Frontal cortex (tissue), 3 donors: ENCODE measurements at regions not wholly inside any gene's neighbourhood (a gene's known extent, or its start where the extent isn't known, plus 50 kb on each side); places are given as distances from the start of the nearest gene placed in this dataset.
"Not testable (repeated sequence)": the region's sequence is repeated elsewhere in the genome, so short reads cannot be mapped to it uniquely, and the experiment has no call there.

ENCODE experiments used
- DNase-seq, 2 donors: peaks; one replicate each; pipeline ENCODE4 v3.0.0; 2012; ENCODE audit warnings: low spot score in 2 of 2
- FAIRE-seq: peaks from 2 replicates; lab custom pipeline; 2012; peaks lifted over from hg19 to GRCh38; lab: Jason Lieb, UNC
- donor health status: control.
- donor health status: control.
- donor health status: control.

DNA sequence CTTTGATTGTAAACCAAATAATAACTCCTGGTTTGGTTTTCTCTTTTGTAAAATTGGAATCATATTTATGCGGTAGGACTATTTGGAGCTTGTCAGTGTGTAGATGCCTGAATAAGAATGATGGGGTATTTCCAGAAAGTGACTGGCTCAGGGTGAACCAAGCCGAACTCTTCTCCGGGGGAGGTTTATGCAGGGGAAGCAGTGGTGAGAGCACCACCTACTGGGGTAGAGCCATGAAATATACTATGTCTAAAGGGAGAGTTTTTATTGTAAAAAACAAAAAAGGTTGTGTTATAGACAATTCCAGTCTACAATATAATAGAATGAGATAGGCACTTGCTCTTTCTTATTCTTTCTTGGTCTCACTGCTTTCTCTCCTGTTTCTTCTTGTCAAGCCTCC, 222.9 kb upstream of the SLC16A7 start:
- DNase-seq (no peak), FAIRE-seq (no peak)

DNA sequence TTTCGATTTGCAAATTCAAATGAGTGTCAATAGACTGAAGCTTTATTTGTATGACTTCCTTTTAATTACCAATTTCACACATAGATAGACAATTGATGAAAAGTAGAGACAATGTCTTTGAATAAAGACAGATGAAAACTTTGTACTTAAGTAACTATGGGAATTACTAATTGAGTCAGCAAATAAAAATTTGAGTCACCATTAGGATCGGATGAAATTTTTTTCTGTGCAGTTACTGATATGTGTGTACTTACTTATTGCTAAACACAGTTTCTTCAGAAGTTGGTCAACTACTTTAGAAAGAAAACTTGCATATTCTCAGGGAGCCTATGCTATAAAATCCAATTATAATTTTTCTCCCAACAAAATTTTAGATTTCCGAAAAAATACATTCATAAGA, 224.9 kb upstream of the SLC16A7 start:
- FAIRE-seq, result no peak

DNA sequence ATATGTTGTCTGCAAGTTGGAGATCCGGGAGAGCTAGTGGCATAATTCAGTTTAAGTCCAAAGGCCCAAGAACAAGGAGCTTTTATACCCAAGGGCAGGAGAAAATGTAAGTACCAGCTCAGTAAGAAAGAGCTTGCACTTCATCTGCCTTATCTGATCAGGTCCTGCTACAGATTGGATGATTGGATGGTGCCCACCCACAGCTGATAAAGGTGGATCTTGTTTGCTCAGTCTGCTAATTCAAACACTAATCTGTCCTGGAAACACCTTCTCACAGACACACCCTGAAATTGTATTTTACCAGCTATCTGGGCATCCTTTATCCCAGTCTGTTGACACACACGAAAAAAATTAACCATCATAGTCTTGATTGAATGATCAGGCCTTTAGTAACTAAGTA, 230.7 kb upstream of the SLC16A7 start:
- no peak for DNase-seq
- no peak for FAIRE-seq

More for the DNA sequence above, 224.9 kb upstream of the SLC16A7 start:
- no peak for DNase-seq

DNA sequence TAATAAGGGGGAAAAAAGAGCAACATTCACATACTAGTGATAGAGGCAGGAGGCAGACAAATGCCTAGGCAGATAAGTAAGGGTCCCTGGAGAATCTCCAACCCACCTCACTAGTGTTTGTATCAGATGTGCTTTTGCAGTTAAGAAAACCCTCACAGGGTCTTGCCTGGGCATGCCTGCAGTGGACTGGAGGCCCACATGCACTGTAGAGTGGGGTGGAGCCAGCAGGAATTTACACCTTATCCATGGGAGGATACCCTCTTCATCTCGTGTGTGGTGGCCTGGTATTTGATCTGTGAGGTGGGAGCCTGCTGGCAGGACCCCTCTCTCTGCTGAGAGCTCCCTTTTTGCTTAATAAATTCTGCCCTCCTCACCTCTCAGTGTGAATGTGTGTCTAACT, 238.0 kb upstream of the SLC16A7 start:
- no peak for DNase-seq
- no peak for FAIRE-seq

DNA sequence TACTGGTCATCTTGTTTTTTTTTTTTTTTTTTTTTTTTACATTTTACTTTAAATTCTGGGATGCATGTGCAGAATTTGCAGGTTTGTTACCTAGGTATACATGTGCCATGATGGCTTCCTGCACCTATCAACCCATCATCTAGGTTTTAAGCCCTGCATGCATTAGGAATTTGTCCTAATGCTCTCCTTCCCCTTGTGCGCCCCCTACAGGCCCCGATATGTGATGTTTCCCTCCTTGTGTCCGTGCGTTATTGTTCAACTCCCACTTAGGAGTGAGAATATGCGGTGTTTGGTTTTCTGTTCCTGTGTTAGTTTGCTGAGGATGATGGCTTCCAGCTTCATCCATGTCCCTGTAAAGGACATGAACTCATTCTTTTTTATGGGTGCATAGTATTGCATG, 249.6 kb upstream of the SLC16A7 start:
- not testable (repeated sequence) for DNase-seq, FAIRE-seq

DNA sequence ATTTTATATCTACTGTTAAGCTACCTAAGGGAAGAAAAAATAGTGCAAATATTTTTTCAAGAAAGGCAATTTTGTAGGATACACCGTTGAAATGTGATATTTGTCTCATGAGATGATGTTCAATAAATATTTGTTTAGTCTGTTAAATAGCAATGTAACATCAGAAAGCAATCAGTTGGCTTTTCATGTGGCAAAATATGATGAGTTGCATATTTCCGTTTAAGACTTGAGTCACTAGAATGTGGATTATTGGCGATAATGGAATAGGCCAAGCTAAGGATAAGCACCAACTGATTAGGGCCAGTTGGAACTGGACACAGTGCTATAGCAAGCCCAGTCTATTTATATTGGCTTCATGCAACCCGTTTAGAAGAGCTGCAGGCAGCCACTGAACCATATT, 250.4 kb upstream of the SLC16A7 start:
- no peak for FAIRE-seq
- DNase-seq, result no peak

DNA sequence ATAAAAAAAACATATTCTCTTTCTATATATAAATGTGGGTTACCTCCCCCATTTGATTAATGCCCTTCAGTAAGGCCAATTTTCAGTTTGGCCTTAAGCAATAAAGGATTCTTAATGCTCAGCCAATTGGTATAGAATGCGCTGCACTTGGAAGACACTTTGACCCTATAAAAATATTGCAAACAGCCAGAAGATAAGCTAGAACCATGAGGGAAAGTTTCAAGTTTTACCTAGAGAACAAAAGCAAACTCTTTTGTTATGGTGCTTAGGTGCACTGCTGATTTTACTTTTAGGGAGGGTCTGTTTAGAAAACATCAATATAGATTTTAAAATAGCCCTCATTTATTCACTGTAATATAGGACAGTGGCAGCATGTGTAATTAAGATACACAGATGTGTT, 251.6 kb upstream of the SLC16A7 start:
- FAIRE-seq, result no peak
- DNase-seq, result no peak

DNA sequence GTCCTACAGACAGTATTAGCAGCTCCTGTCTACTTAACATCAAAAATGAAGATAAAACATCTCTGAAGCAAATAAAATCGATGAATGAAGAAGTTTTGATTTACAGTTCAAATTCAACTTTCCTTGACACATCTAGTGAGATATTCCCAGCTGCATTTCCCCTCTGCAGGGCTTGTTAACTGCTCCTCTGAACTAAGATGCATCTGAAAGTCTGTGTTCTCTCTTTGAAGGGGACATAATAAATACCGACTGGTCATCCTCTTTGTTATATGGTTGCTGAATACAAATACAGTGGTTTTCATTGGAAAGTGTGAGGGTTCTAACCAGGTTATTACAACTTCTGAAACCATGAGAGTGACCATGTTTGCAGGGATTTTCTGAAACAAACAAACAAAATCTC, 266.4 kb upstream of the SLC16A7 start:
- no peak for DNase-seq
- no peak for FAIRE-seq

DNA sequence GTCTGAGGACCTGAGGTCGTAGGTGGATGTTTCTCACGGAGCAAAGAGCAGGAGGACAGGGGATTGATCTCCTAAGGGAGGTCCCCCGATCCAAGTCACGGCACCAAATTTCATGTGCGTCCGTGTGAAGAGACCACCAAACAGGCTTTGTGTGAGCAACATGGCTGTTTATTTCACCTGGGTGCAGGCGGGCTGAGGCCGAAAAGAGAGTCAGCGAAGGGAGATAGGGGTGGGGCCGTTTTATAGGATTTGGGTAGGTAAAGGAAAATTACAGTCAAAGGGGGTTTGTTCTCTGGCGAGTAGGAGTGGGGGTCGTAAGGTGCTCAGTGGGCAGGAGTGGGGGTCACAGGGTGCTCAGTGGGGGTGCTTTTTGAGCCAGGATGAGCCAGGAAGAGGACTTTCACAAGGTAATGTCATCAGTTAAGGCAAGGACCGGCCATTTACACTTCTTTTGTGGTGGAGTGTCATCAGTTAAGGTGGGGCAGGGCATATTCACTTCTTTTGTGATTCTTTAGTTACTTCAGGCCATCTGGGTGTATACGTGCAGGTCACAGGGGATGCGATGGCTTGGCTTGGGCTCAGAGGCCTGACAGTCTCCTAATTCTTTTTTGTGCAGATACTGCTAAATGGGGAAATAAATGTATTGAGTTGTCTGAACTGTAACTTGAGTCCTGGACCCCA, 267.3 kb upstream of the SLC16A7 start:
- DNase-seq, FAIRE-seq: not testable (repeated sequence)

DNA sequence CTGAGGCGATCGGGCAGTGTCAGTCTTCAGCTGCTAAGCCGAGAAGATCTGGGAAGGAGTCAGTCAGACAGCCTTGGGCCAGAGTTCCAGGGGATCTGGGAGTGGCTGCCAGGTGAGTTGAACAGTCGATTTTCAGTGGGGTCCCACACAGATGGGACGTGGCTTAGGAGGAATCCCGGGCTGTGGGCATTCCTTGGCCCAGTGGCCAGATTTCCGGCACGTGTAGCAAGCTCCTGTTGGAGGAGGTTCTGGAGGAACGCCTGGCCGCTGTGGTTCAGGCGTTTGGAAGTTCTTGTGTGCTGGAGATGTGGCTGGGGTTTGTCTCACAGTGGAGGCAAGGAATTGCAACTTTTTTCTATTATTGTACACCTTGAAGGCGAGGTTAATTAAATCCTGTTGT, 269.4 kb upstream of the SLC16A7 start:
- not testable (repeated sequence) for FAIRE-seq, DNase-seq

DNA sequence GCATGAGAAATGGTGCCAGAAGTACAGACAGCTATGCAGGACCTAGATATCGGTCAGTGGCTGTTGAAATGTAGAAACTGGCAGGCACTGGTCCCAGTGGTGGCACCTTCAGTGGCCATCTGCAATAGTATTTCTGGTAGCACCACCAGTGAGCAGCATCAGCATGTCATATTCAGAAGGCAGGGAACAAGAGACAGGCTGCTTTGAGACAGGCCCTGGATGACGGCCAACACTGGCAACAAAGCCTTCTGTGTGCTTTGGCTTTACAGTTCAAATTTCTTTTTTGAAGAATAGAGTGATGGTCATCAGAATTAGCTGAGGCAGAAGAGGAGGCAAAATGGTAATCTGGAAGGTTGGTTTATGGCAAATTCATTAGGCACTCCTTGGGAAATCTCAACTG, 273.4 kb upstream of the SLC16A7 start:
- FAIRE-seq, result peak; percentile 45

DNA sequence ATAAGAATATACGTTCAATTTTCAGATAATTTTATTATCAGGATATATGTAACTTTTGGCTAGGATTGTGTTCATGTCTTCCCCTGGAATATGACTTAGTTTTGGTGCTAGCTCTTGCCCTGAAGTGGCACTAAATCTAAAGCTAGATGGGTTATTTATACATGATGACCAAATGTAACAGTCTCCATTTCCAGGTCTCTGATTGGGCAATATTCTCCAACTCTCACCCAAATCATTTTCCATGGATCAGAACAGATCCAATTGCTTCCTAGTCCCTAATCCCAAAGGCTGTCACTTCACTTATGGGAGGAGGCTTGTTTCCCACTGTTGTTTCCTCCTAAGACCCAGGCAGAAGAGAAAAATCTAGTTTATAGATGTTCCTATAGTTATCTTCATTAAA, 274.6 kb upstream of the SLC16A7 start:
- DNase-seq (no peak), FAIRE-seq (no peak)

More for the DNA sequence above, 273.4 kb upstream of the SLC16A7 start:
- DNase-seq, result peak; percentile 24

DNA sequence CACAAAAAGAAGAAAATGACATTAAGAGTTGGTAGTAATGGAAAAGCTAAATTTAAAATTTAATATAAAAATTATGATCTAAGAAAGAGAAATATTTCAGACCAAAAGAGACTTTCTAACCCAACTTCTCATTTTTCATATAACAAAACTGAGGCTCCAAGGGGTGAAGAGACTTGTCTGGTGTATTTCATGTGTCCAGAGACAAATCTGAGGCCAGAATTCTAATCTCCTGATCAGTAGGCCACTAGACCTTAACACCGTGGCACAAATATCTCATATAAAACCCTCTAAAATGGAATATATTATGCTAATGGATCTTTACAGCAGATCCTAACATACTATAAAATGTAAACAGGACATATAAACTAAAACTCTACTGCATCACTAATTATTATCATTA, 275.7 kb upstream of the SLC16A7 start:
- FAIRE-seq (no peak), DNase-seq (no peak)

DNA sequence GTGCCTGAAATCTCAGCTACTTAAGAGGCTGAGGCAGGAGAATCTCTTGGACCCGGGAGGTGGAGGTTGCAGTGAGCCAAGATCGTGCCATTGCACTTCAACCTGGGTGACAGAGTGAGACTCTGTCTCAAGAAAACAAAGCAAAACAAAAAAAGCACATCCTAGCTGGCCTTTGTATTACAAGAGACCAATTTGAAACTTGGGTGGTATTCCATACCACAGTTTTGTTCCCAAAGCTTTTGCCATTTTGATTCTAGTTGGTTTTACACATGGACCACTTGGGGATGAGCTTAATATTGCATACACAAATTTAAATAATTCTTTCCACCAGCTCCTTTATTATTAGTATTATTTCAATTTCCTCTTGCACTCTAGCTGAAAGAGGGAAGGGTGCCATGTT, 276.9 kb upstream of the SLC16A7 start:
- FAIRE-seq (no peak), DNase-seq (no peak)

DNA sequence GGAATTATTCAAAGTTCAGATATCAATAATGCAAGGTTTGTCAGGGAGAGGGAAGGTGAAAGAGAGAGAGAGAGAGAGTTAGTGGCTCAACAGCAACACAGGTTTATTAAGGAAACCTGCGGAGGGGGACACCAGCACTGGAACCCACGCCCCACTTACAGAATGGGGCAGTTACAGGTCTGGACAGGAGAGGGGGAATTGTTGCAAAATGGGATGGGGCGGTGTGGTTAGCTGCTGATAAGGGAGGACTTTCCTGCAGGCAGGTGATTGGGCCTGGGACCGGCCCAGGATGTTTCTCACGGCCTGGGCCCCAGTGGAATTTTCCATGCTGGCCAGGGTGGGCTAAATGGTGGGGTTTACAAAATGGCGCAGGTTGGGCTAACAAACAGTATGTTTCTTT, 278.2 kb upstream of the SLC16A7 start:
- no peak for DNase-seq
- FAIRE-seq, result no peak

DNA sequence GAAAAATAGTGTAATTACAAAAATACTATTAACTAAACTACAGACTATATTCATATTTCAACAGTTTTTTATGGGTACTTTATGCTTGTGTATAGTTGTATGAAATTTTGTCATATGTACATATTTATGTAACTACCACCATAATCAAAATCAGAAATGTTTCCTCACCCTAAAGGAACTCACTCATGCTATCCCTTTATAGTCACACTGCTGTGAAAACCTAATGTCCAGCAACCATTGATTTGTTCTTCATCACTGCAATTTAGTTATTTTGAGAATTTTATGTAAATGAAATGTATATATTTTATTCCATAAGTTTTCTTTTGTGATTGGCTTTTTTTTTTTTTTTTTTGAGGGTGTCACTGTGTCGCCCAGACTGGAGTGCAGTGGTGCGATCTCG, 278.9 kb upstream of the SLC16A7 start:
- FAIRE-seq (no peak), DNase-seq (no peak)

DNA sequence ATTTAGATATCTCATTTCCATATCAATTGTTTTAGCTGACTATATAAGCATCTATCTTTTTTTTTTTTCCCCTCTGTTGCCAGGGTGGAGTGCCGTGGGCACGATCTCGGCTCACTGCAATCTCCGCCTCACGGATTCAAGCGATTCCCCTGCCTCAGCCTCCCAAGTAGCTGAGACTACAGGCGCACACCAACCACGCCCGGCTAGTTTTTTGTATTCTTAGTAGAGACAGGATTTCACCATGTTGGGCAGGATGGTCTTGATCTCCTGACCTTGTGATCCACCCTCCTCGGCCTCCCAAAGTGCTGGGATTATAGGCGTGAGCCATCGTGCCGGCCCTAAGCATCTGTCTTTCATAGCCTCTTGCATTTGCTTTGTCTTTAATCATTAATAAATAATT, 279.5 kb upstream of the SLC16A7 start:
- DNase-seq, FAIRE-seq: not testable (repeated sequence)

DNA sequence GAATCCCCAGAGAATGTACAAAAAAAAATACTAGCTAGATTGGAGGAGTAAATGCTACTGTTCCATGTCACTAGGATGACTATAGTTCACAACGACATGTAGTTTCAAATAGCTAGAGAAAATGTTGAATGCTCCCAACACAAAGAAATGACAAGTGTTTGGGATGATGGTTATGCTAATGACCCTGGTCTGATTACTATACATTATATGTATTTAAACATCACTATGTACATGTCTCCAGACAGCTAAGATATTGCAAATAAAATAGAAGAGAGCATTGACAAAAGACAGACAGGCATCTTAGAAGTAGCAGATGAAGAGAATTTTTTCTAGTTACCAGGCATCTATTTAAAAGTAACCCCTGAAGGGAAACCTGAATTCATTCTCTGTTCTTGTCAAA, 281.6 kb upstream of the SLC16A7 start:
- DNase-seq (no peak), FAIRE-seq (no peak)

DNA sequence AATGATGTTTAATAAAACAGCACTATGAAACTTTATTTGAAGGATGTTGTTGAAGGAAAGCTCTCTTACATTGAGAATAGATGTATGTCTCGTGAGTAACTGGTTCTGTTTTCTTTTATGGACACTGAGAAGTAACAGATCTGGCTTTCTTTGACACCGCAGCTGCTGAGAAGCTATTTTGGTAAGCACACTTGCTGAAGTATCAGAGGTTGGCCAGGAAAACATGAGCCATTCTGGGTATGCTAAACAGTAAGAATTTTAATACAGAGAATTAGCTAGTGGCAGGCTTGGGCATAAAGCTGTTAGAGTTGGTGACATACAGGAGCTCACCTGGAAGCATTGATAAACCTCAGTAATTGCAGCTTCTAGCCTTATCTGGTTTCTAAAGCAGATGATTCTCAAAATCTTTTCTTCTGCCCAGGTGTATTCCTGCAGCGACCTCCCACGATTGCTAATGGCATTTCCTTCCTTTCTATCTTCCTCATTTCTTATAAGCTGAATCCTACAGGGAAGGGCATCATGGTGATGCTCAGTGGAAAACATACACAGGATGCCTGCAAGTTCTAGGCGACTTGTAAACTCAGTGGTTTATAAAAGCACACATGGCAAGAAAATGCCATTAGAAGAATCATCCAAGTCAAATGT, 291.6 kb upstream of the SLC16A7 start:
- FAIRE-seq, result no peak
- no peak for DNase-seq

DNA sequence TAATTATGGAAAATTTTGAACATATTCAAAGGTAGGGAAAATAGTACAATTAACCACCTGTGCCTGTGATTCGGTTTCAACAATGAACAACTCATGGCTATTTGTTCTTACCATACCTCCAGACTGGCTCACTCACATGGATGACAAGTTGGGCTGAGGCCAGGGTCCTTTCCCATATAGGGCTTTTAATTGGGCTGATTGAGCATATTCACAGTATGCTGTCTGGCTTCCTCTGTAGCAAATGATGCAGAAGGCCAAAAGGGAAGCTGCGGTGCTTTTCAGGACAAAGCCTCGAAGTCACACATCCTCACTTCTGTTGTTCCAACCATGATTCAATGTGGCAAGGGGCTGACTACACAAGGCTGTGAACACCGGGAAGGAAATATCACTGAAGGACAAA, 297.5 kb upstream of the SLC16A7 start:
- DNase-seq, result no peak

DNA sequence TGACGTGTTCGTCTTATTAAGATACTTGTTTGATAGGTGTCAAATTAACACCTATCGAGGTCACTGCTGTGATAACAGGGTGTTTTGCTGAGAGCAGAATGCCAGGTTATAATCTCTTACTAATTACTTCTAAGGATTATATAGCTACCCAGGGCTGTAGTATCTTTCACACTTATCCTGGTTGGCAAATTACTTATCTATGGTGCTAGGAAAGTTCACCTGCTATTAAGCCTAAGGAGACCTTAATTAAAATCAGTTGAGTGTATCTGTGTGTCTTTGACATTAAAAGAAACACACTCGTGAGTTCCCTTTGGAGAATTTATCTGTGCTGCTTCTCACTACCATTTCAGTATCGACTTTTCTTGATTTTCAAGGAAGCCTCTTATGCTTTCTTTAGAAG, 301.6 kb upstream of the SLC16A7 start:
- DNase-seq (no peak), FAIRE-seq (no peak)

More for the DNA sequence above, 297.5 kb upstream of the SLC16A7 start:
- no peak for FAIRE-seq

DNA sequence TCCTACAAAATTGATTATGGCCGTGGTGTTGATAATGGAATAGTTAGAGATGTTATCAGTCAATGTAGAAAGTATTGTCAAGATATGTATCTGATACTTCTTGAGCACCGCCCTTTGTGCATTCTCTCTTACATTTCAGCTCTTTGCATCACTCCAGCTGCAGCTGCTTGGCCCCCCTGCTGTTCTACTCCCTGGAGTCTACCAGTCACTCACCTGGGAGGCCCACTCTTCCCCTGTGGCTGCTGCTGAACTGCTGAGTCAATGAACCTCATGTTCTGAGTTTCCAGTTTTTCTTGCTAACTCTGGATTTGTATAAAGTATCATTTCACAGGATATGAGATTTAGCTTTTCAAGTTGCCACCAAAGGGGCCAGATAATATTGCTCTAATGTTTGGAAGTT, 312.8 kb upstream of the SLC16A7 start:
- FAIRE-seq (no peak), DNase-seq (no peak)
